Activated CD4-positive, alpha-beta T cell treated with anti-CD3 and anti-CD28 coated beads for 36 hours (primary cell): ENCODE measurements at regions not wholly inside any gene's neighbourhood (a gene's known extent, or its start where the extent isn't known, plus 50 kb on each side); places are given as distances from the start of the nearest gene placed in this dataset.

Experiments
- ATAC-seq: fragments of 200-7000 bp; cut with Tn5 transposase; one replicate; pipeline ENCODE4 v1.10.0; 2021; ENCODE audit warnings: mild to moderate bottlenecking, moderate library complexity
- CTCF ChIA-PET: fragments of 350-600 bp; sonication (Branson Sonifier 250); formaldehyde crosslinking; loops from one replicate; lab custom pipeline; 2021; ENCODE audit warnings: antibody characterized with exemption; lab: Charles Lee
- POLR2A ChIA-PET: fragments of 350-600 bp; sonication (Branson Sonifier 250); formaldehyde crosslinking; loops from one replicate; lab custom pipeline; 2021; ENCODE audit warnings: antibody characterized with exemption, inconsistent platforms; lab: Charles Lee
- DNase-seq: peaks from one replicate; pipeline ENCODE4 v3.0.0-alpha.2; 2020
- H3K27ac Mint-ChIP-seq: one replicate; pipeline ENCODE4 v1.8.0; 2021; ENCODE audit warnings: mixed read lengths
- H3K27me3 Mint-ChIP-seq: one replicate; pipeline ENCODE4 v1.8.0; 2021; ENCODE audit warnings: mixed read lengths
- H3K36me3 Mint-ChIP-seq: one replicate; pipeline ENCODE4 v1.8.0; 2021; ENCODE audit warnings: low read depth, mixed read lengths
- H3K4me1 Mint-ChIP-seq: one replicate; pipeline ENCODE4 v1.8.0; 2021; ENCODE audit warnings: mixed read lengths
- H3K4me3 Mint-ChIP-seq: one replicate; pipeline ENCODE4 v1.8.0; 2021; ENCODE audit warnings: mild to moderate bottlenecking, moderate library complexity, mixed read lengths
- H3K9me3 Mint-ChIP-seq: one replicate; pipeline ENCODE4 v1.8.0; 2021; ENCODE audit warnings: low read depth, mixed read lengths
- intact Hi-C, 2 experiments: fragments of 100-400 bp; cut with DNase I in 1 of 2; cut with micrococcal nuclease in 1 of 2; formaldehyde crosslinking; loops; one replicate each; pipeline versions ENCODE4 v1.14.2 to v1.15.1; 2022 to 2024; cut with DNase I, micrococcal nuclease

DNA sequence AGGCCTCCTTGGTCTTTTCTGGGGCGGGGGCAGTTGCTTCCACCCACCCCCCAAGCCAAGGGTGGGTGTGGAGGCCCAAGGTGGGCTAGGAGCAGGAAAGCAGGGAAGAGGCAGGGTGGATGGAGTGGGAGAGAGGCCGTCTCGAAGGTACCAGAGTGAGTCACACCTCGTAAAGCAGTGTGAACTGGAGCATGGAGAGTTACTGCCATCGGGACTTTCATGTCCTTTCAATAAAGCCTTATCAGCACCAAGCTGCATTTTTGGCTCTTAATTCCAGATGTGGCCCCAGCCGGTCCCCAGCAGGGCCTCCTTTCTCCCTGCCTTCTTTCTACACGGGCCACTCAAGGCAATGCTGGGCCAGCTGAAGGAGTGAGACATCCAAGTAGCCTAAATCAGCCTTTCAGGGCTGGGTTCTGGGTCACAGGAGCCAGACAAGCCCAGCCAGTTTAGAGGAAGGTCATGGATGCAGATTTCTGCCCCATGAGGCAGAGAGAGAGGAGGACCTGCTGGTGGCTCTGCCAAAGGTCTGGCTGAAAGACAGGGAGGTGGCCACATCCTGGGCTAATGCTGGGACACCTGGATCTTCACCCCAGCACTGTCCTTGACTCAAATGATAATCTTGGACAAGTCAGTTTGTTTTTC lies 59.0 kb upstream of the CD82 start:
- H3K27me3 Mint-ChIP-seq, result peaks cover 7% of the 10 kb centered on the region
- ChIA-PET CTCF (interaction anchor here (0.6 kb wide), 1 partner anchor 1329 kb away, joined by 3 read pairs; no protein-coding TSS in a partner anchor), POLR2A (no interaction called here)
- DNase-seq (no peak), ATAC-seq (no peak)
- H3K27ac Mint-ChIP-seq, result no peak overlapping the region
- no peaks in the 10 kb centered on the region for H3K4me1 Mint-ChIP-seq
- no peaks in the 10 kb centered on the region for H3K36me3 Mint-ChIP-seq
- intact Hi-C loops, result no loop called here
- no peak overlapping the region for H3K4me3 Mint-ChIP-seq
- H3K9me3 Mint-ChIP-seq, result peaks cover 3% of the 10 kb centered on the region

DNA sequence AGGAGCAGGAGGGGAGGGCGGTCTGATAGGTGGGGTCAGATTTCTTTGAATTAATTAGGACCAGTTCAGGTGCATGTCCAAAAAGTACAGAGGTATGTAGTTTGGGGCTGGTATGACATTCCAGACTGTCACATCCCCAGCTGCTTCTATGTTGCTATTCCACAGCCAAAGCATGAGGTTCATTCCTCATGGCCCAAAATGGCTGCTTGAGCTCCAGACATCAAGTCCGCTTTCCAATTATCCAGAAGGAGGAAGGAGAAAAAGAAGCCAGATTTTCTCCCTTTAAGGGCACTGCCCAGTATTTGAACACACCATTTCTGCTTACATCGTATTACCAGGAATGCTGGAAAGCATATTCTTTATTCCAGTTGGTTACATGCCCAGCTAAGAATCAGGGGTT lies 58.0 kb upstream of the CD82 start:
- Mint-ChIP-seq H3K36me3 (no peaks in the 10 kb centered on the region), H3K9me3 (peaks cover 3% of the 10 kb centered on the region), H3K4me1 (no peaks in the 10 kb centered on the region), H3K27ac (no peak overlapping the region), H3K27me3 (peaks cover 7% of the 10 kb centered on the region), H3K4me3 (no peak overlapping the region)
- no peak for DNase-seq
- intact Hi-C loops, result no loop called here
- ChIA-PET POLR2A (no interaction called here), CTCF (no interaction called here)
- no peak for ATAC-seq

DNA sequence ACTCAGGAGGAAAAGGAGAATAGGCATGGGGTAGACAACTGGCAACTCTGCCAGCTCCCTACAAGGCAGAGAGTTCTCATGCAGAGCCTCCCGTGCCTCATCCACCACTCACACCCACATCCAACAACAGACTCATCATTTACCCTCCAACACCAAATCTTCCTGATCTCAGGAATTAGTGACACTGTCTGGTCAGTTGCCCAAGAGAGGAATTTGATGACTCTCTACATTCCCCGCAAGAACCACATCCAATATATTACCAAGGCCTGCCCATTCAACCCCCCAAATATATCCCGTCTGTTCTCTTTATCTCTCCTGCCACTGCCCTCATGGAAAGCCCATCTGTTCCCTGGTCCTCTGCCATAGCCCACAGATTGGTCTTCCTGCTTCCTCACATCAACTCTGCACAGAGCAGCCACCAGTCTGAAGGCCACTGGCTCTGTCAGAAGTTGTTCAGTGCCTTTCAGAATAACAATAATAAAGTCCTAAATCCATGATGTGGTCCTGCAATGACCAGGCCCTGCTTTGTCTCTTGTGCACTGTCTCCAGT lies 57.5 kb upstream of the CD82 start:
- Mint-ChIP-seq H3K9me3 (peaks cover 3% of the 10 kb centered on the region), H3K4me3 (no peak overlapping the region), H3K27me3 (peaks cover 7% of the 10 kb centered on the region), H3K4me1 (no peaks in the 10 kb centered on the region), H3K27ac (no peak overlapping the region), H3K36me3 (no peaks in the 10 kb centered on the region)
- POLR2A ChIA-PET, result no interaction called here
- no peak for ATAC-seq
- intact Hi-C loops, result no loop called here
- CTCF ChIA-PET, result no interaction called here
- no peak for DNase-seq

DNA sequence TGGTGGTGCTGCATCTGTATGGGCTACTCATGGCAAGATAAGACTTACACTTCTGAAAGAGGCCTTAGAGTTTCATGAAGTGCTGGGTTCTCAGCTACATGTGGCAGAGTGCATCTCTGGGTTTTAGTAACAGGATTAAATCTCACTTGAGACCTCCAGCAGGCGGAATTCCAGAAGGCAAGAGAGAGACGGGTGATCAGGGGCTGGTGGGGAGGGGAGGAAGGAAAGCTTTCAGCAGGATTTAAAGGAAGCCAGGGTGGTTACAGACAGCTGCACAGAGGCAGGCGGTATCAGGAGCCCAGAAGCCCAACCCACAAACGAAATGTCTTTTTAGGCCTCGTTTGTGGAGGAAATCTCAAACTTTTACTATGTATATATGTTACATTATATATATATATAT lies 56.2 kb upstream of the CD82 start:
- H3K27me3 Mint-ChIP-seq, result peaks cover 7% of the 10 kb centered on the region

DNA sequence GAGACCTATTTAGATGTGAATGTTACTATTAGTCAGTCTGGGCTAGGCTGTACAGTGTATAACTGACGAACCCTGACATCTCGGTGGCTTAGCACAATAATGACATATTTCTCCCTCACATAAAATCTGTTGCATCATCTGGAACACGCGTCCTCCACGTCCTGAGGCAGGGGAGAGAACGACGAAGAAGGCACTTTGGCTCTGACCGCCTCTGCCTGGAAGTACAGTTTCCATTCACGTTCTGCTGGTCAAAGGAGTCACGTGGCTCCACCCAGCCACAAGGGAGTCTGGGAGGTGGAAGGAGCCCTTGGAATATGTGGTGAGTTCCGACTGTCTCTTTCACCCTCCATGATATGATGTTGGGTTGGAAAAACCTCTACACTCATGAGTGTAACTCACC lies 55.1 kb upstream of the CD82 start:
- ChIA-PET POLR2A (no interaction called here), CTCF (no interaction called here)
- DNase-seq (no peak), ATAC-seq (no peak)
- intact Hi-C loops, result no loop called here
- no peaks in the 10 kb centered on the region for H3K4me1 Mint-ChIP-seq
- H3K27ac Mint-ChIP-seq, result no peak overlapping the region
- no peaks in the 10 kb centered on the region for H3K36me3 Mint-ChIP-seq
- H3K4me3 Mint-ChIP-seq, result no peak overlapping the region
- peaks cover 7% of the 10 kb centered on the region for H3K27me3 Mint-ChIP-seq
- H3K9me3 Mint-ChIP-seq, result peaks cover 3% of the 10 kb centered on the region

More for the DNA sequence above, 56.2 kb upstream of the CD82 start:
- no peak for ATAC-seq
- H3K9me3 Mint-ChIP-seq, result peaks cover 3% of the 10 kb centered on the region
- intact Hi-C loops, result no loop called here
- no peak overlapping the region for H3K4me3 Mint-ChIP-seq
- DNase-seq, result no peak
- ChIA-PET POLR2A (no interaction called here), CTCF (no interaction called here)
- no peak overlapping the region for H3K27ac Mint-ChIP-seq
- H3K36me3 Mint-ChIP-seq, result no peaks in the 10 kb centered on the region
- no peaks in the 10 kb centered on the region for H3K4me1 Mint-ChIP-seq

DNA sequence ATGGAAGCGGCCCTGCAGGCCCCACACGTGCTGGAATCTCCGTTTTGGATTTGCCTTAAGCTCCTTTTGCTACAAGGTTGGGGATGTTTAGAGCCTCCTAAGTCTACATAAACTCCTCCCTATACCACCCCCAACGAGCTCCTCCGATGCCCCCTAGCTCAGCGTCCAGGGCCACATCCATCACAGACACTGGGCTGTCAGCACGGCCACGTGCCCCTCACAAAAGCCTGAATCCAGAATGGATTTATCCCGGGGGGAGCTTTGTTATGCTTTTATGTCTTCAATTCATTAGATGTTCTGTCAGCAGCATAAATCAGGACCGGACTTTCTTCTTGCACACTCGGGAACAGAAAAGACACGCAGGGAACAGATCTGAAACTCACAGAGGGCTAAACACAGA lies 52.6 kb upstream of the CD82 start:
- intact Hi-C loops, result no loop called here
- no peaks in the 10 kb centered on the region for H3K9me3 Mint-ChIP-seq
- DNase-seq, result no peak
- H3K4me1 Mint-ChIP-seq, result no peaks in the 10 kb centered on the region
- no peak overlapping the region for H3K27ac Mint-ChIP-seq
- H3K36me3 Mint-ChIP-seq, result no peaks in the 10 kb centered on the region
- peaks cover 4% of the 10 kb centered on the region for H3K27me3 Mint-ChIP-seq
- CTCF ChIA-PET, result interaction anchor here (0.7 to 1.1 kb wide), 5 partner anchors 11 to 442 kb away, joined by 3 to 5 read pairs (median 3); no protein-coding TSS in a partner anchor
- POLR2A ChIA-PET, result no interaction called here
- no peak for ATAC-seq
- no peak overlapping the region for H3K4me3 Mint-ChIP-seq

DNA sequence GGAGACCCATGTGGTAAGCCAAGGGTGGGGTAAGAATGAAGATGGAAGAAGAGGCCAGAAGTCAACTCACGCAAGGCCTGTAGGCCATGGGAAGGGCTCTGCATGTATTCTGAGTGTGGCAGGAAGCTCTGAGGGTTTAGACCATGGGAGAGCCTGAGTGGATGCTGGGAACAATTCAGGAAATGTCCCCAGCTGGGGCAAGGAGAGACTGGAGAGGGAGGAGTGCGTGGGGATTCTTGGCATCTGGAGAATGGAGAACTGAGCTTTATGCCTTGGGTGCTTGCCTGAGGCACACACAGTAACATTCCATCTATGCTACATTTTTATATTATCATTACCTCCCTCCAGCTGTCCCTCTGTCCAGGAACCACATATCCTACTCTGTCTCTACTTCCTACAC lies 50.4 kb upstream of the CD82 start:
- POLR2A ChIA-PET, result no interaction called here
- DNase-seq, result no peak
- Mint-ChIP-seq H3K27ac (no peak overlapping the region), H3K4me1 (no peaks in the 10 kb centered on the region), H3K27me3 (peaks cover 4% of the 10 kb centered on the region), H3K9me3 (no peaks in the 10 kb centered on the region), H3K4me3 (no peak overlapping the region), H3K36me3 (no peaks in the 10 kb centered on the region)
- no peak for ATAC-seq
- intact Hi-C loops, result no loop called here
- CTCF ChIA-PET, result no interaction called here
